ENCODE measurements at regions not wholly inside any gene's neighbourhood (a gene's known extent, or its start where the extent isn't known, plus 50 kb on each side); places are given as distances from the start of the nearest gene placed in this dataset.

DNA sequence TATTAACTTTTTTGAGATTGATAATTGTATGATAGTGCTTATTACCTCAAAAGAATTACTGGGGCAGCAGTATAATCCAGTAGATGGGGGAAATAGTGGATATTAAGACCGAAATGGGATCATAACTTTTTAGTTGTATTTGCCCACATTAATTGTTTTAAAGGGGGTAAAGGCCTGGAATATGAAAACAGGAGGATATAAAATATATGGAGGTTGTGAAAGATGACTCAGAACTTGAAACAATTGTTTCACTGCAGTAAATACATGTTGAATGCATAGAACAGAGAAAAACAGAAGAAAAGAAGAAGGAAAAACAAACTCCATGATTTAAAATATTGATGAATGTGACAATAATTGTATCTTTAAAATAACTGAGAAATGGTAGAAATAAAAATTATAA is 94.1 kb upstream of the VPREB1 start:
- CTCF ChIA-PET: no interaction called here
- no TSS peak for BruUV-seq (replicated peaks)
- Mint-ChIP-seq H3K36me3 (ENCODE audit: insufficient read depth, unreplicated experiment) (no peaks in the 10 kb centered on the region), H3K4me1 (ENCODE audit: low read depth, unreplicated experiment) (no peaks in the 10 kb centered on the region), H3K27ac (ENCODE audit: unreplicated experiment) (no peak overlapping the region), H3K4me3 (ENCODE audit: low read depth, unreplicated experiment) (no peak overlapping the region), H3K9me3 (ENCODE audit: low read depth, unreplicated experiment) (no peaks in the 10 kb centered on the region), H3K27me3 (ENCODE audit: unreplicated experiment) (peaks cover 87% of the 10 kb centered on the region)
- intact Hi-C loops (cut with micrococcal nuclease; ENCODE audit: unreplicated experiment): no loop called here
- TF ChIP-seq, protein P1, sequence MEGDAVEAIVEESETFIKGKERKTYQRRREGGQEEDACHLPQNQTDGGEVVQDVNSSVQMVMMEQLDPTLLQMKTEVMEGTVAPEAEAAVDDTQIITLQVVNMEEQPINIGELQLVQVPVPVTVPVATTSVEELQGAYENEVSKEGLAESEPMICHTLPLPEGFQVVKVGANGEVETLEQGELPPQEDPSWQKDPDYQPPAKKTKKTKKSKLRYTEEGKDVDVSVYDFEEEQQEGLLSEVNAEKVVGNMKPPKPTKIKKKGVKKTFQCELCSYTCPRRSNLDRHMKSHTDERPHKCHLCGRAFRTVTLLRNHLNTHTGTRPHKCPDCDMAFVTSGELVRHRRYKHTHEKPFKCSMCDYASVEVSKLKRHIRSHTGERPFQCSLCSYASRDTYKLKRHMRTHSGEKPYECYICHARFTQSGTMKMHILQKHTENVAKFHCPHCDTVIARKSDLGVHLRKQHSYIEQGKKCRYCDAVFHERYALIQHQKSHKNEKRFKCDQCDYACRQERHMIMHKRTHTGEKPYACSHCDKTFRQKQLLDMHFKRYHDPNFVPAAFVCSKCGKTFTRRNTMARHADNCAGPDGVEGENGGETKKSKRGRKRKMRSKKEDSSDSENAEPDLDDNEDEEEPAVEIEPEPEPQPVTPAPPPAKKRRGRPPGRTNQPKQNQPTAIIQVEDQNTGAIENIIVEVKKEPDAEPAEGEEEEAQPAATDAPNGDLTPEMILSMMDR (IDR thresholded peaks at IDR 0.05; ENCODE audit: unreplicated experiment): no peak
- DNase-seq: no peak

DNA sequence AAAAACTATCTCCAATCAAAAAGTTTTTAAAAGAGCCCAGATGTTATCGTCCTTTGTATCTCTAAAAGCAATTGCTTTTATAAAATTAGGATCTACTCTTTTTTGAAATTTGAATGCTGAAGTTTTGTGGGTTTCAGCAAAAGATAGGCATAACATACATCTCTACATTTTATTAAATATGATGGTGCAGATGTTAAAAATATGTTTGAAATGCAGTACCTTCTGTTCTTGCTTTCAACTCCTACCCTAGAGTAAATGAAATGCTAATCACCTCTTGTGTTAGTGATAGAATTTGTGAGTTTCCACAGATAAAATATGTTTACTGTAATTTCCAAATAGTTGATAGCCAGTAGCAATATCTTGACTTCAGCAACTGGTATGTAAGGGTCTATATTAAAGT is 95.7 kb upstream of the VPREB1 start:
- BruUV-seq (replicated peaks): no TSS peak
- CTCF ChIA-PET: no interaction called here

GRCh38 chr22:22144858-22145257 is 99.7 kb upstream of the VPREB1 start:
- CTCF ChIA-PET: interaction anchor here (0.6 to 0.9 kb wide), 2 partner anchors 9 to 195 kb away, joined by 3 to 4 read pairs; no protein-coding TSS in a partner anchor
- no peaks in the 10 kb centered on the region for H3K4me1 Mint-ChIP-seq (ENCODE audit: low read depth, unreplicated experiment)
- no peaks in the 10 kb centered on the region for H3K36me3 Mint-ChIP-seq (ENCODE audit: insufficient read depth, unreplicated experiment)
- no peak overlapping the region for H3K4me3 Mint-ChIP-seq (ENCODE audit: low read depth, unreplicated experiment)
- no peaks in the 10 kb centered on the region for H3K9me3 Mint-ChIP-seq (ENCODE audit: low read depth, unreplicated experiment)
- no TSS peak for BruUV-seq (replicated peaks)
- H3K27ac Mint-ChIP-seq (ENCODE audit: unreplicated experiment): no peak overlapping the region
- H3K27me3 Mint-ChIP-seq (ENCODE audit: unreplicated experiment): peaks cover 86% of the 10 kb centered on the region
- TF ChIP-seq, protein P1 (IDR thresholded peaks at IDR 0.05; ENCODE audit: unreplicated experiment): peak; percentile 11
- DNase-seq: no peak
- intact Hi-C loops (cut with micrococcal nuclease; ENCODE audit: unreplicated experiment): no loop called here

More for the DNA sequence above, 95.7 kb upstream of the VPREB1 start:
- no peak overlapping the region for H3K27ac Mint-ChIP-seq (ENCODE audit: unreplicated experiment)
- no peaks in the 10 kb centered on the region for H3K9me3 Mint-ChIP-seq (ENCODE audit: low read depth, unreplicated experiment)
- peaks cover 86% of the 10 kb centered on the region for H3K27me3 Mint-ChIP-seq (ENCODE audit: unreplicated experiment)
- TF ChIP-seq, protein P1 (IDR thresholded peaks at IDR 0.05; ENCODE audit: unreplicated experiment): no peak
- H3K4me1 Mint-ChIP-seq (ENCODE audit: low read depth, unreplicated experiment): no peaks in the 10 kb centered on the region
- no peak for DNase-seq
- H3K36me3 Mint-ChIP-seq (ENCODE audit: insufficient read depth, unreplicated experiment): no peaks in the 10 kb centered on the region
- intact Hi-C loops (cut with micrococcal nuclease; ENCODE audit: unreplicated experiment): no loop called here
- H3K4me3 Mint-ChIP-seq (ENCODE audit: low read depth, unreplicated experiment): no peak overlapping the region

- H3K4me1 Mint-ChIP-seq (ENCODE audit: low read depth, unreplicated experiment): no peaks in the 10 kb centered on the region
- no peaks in the 10 kb centered on the region for H3K36me3 Mint-ChIP-seq (ENCODE audit: insufficient read depth, unreplicated experiment)
- no peak overlapping the region for H3K4me3 Mint-ChIP-seq (ENCODE audit: low read depth, unreplicated experiment)
- intact Hi-C loops (cut with micrococcal nuclease; ENCODE audit: unreplicated experiment): no loop called here
- no peaks in the 10 kb centered on the region for H3K9me3 Mint-ChIP-seq (ENCODE audit: low read depth, unreplicated experiment)
- CTCF ChIA-PET: no interaction called here
- DNase-seq: no peak
- H3K27me3 Mint-ChIP-seq (ENCODE audit: unreplicated experiment): peaks cover 81% of the 10 kb centered on the region
- TF ChIP-seq, protein P1 (IDR thresholded peaks at IDR 0.05; ENCODE audit: unreplicated experiment): no peak
- no TSS peak for BruUV-seq (replicated peaks)
- H3K27ac Mint-ChIP-seq (ENCODE audit: unreplicated experiment): no peak overlapping the region
These were observed 101.1 kb upstream of the VPREB1 start for GRCh38 chr22:22143448-22143847.

All from Calu3 (cell line).